Activated CD4-positive, alpha-beta T cell treated with anti-CD3 and anti-CD28 coated beads, Interleukin-2, amount 10 ng/mL, durations not matched to agents 7 days and 5 days (primary cell): ENCODE measurements at regions not wholly inside any gene's neighbourhood (a gene's known extent, or its start where the extent isn't known, plus 50 kb on each side); places are given as distances from the start of the nearest gene placed in this dataset.

ENCODE experiments used
- CTCF ChIA-PET: fragments of 350-600 bp; sonication (Branson Sonifier 250); formaldehyde crosslinking; loops from one replicate; lab custom pipeline; 2021; ENCODE audit warnings: antibody characterized with exemption; lab: Charles Lee
- POLR2A ChIA-PET: fragments of 350-600 bp; sonication (Branson Sonifier 250); formaldehyde crosslinking; loops from one replicate; lab custom pipeline; 2021; ENCODE audit warnings: antibody characterized with exemption; lab: Charles Lee
- DNase-seq: peaks from one replicate; pipeline ENCODE4 v3.0.0-alpha.2; 2020
- H3K27ac Mint-ChIP-seq: one replicate; pipeline ENCODE4 v1.8.0; 2021; ENCODE audit warnings: mild to moderate bottlenecking, moderate library complexity, mixed read lengths
- H3K27me3 Mint-ChIP-seq: one replicate; pipeline ENCODE4 v1.8.0; 2021; ENCODE audit warnings: mixed read lengths
- H3K36me3 Mint-ChIP-seq: one replicate; pipeline ENCODE4 v1.8.0; 2021; ENCODE audit warnings: low read depth, mixed read lengths
- H3K4me1 Mint-ChIP-seq: one replicate; pipeline ENCODE4 v1.8.0; 2021; ENCODE audit warnings: mixed read lengths
- H3K4me3 Mint-ChIP-seq: one replicate; pipeline ENCODE4 v1.8.0; 2021; ENCODE audit warnings: mild to moderate bottlenecking, moderate library complexity, mixed read lengths
- H3K9me3 Mint-ChIP-seq: one replicate; pipeline ENCODE4 v1.8.0; 2021; ENCODE audit warnings: mixed read lengths

DNA sequence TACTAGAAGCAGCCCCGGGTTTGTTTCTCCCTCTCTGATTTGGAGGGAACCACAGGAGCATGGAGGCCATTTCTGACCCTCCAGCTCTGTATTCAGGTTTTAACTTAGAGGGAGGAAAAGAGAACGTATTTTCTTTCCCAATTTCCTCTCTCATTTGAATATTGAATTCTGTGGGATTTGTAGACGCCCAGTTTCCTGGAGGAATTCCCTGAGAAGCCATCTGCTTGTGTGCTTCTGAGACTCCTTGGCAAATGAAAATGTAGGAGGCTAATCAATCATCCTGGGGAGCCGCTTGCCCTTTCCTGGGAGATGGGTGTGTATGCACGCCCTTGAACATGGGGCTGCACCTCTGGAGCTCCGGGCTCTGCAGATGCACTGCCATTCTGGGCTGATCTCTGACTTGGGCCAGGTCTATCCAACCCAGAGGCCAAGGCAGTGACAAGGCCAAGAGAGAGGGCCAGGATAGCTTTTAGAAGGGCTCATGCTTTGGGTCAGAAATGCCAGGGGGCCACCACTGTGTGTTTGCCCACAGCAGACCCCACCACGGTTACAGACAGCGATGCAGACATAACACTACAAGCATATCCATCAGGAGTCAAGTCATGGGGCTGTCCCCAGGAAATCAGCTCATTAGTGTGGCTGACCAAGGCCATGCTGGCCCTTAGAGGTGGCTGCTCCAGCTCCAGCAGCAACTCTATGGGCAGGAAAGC, 174.5 kb downstream of the C5orf15 start:
- Mint-ChIP-seq H3K36me3 (no peaks in the 10 kb centered on the region), H3K4me3 (no peak overlapping the region), H3K4me1 (no peaks in the 10 kb centered on the region), H3K27ac (no peak overlapping the region), H3K9me3 (no peaks in the 10 kb centered on the region), H3K27me3 (peaks cover 8% of the 10 kb centered on the region)
- CTCF ChIA-PET: interaction anchor here (0.6 to 0.9 kb wide), 3 partner anchors 15 to 302 kb away, joined by 3 to 4 read pairs (median 3); no protein-coding TSS in a partner anchor
- DNase-seq: no peak
- POLR2A ChIA-PET: interaction anchor here (0.6 kb wide), 1 partner anchor 11 kb away, joined by 3 read pairs; no protein-coding TSS in a partner anchor

DNA sequence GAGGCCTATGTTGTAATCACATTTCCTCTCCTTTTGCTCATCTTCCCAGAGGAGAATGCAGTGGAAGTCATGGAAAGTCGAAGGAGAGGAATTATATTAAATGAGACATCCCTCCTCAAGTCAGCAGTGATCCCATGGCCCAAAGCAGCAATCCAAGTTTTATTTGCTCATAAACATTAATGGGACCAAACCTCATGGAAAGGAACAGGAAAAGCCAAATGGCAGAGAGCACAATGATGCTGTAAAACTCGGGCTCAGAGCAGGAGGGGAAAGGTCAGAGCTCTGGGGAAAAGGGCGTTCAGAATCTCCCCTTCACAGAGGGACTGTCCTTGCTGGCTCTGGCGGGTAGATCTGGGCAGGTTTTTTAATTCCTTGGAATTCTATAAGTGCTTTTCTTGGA, 175.8 kb downstream of the C5orf15 start:
- no peak overlapping the region for H3K4me3 Mint-ChIP-seq
- ChIA-PET POLR2A (no interaction called here), CTCF (no interaction called here)
- no peaks in the 10 kb centered on the region for H3K9me3 Mint-ChIP-seq
- no peak for DNase-seq
- no peaks in the 10 kb centered on the region for H3K4me1 Mint-ChIP-seq
- no peak overlapping the region for H3K27ac Mint-ChIP-seq
- no peaks in the 10 kb centered on the region for H3K36me3 Mint-ChIP-seq
- H3K27me3 Mint-ChIP-seq: peaks cover 8% of the 10 kb centered on the region

DNA sequence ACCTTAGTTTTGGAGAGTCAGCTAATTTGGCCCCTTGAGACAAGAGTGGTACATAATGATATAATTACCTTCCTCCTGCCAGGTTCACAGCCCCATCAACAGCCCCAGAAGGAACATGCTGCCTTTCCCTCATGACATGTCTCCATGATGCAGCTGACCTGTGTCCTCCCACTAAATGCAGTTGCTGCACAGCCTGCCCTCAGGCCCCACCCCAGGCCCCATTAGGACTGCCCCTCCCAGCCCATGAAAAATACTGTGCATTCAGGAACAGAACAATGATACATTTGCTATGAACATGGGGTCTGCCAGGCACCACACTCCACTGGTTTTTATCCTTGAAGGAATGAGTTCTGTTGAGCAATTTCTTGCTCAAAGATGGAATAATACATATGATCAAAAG, 176.4 kb downstream of the C5orf15 start:
- Mint-ChIP-seq H3K36me3 (no peaks in the 10 kb centered on the region), H3K4me1 (no peaks in the 10 kb centered on the region), H3K27me3 (peaks cover 8% of the 10 kb centered on the region), H3K9me3 (no peaks in the 10 kb centered on the region), H3K4me3 (no peak overlapping the region), H3K27ac (no peak overlapping the region)
- ChIA-PET POLR2A (no interaction called here), CTCF (no interaction called here)
- DNase-seq: no peak

DNA sequence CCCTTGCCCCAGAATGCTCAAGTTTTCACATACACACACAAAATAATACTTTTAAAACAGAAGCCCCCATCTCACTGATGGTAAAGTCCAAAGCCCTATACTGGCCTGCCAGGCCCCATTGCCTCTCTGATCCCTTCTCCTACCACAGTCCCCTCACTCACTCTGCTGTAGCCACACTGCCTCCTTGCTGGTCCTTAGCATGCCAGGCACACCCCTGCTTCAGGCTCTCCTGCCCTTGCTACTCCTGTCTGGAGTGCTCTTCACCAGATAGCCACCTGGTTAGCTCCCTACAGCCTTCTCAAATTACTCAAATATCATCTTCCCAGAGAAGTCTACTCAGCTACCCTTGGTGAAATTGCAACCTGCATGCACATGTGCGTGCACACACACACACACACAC, 177.5 kb downstream of the C5orf15 start:
- POLR2A ChIA-PET: no interaction called here
- Mint-ChIP-seq H3K27ac (no peak overlapping the region), H3K4me1 (no peaks in the 10 kb centered on the region), H3K36me3 (no peaks in the 10 kb centered on the region), H3K9me3 (peaks cover 2% of the 10 kb centered on the region), H3K4me3 (no peak overlapping the region), H3K27me3 (peaks cover 8% of the 10 kb centered on the region)
- CTCF ChIA-PET: no interaction called here
- no peak for DNase-seq

DNA sequence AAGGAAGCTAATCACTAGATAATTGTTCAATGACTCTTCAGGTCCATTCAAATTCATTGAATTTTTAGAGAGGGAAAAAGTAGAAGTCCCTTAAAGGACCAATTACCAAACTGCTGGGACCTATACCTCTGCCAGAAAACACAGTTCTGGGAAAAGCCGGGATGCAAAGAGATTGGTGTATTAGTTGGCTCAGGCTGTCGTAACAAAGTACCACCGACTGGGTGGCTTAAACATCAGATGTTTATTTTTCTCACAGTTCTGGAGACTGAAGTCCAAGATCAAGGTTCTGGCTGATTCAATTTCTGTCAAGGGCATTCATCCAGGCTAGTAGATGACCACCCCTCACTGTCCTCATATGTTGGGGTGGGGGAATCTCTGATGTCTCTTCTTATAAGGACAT, 177.1 kb upstream of the FSTL4 start:
- CTCF ChIA-PET: no interaction called here
- H3K27me3 Mint-ChIP-seq: peaks cover 8% of the 10 kb centered on the region
- POLR2A ChIA-PET: no interaction called here
- no peak overlapping the region for H3K4me3 Mint-ChIP-seq
- H3K9me3 Mint-ChIP-seq: peaks cover 5% of the 10 kb centered on the region
- no peaks in the 10 kb centered on the region for H3K4me1 Mint-ChIP-seq
- H3K27ac Mint-ChIP-seq: no peak overlapping the region
- no peak for DNase-seq
- H3K36me3 Mint-ChIP-seq: no peaks in the 10 kb centered on the region

DNA sequence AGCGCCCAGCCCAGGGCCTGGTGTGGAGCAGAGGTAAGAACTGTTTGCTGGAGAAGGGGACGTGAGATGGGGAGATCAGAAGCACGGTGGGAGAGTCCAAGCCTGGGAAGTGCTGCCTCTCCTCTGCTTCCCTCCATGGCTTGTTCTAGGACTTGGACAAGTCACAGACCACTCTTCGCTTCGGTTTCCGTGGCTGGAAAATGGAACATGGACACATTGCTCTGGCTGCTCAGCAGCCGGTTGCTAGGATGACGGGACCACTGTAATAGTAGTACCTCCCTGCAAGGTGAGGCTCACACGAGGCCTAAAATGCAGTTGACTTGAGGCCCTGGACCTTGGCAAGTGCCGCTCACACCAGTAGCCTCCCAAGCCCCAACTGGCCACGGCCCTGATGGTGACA, 175.8 kb upstream of the FSTL4 start:
- no peaks in the 10 kb centered on the region for H3K36me3 Mint-ChIP-seq
- peaks cover 5% of the 10 kb centered on the region for H3K9me3 Mint-ChIP-seq
- H3K27me3 Mint-ChIP-seq: peaks cover 8% of the 10 kb centered on the region
- ChIA-PET POLR2A (no interaction called here), CTCF (no interaction called here)
- DNase-seq: no peak
- no peaks in the 10 kb centered on the region for H3K4me1 Mint-ChIP-seq
- no peak overlapping the region for H3K27ac Mint-ChIP-seq
- H3K4me3 Mint-ChIP-seq: no peak overlapping the region

DNA sequence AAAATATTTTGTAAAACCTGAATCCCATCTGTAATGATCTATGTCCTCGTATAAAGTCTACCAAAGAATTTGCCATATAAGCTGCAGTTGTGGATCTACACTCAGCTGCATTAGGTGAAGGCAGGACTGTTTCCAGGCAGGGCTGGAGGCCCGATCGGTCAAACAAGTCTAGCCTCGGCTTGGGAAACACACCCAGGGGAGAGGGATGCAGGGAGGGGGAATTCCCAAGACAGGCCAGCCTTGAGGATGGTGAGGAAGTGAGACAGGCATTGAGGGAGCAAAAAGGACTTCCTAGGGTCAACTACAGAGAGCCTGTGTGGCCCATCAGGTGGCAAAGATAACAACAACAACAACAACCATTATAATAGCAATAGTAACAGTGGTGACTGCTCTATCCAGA, 174.1 kb upstream of the FSTL4 start:
- CTCF ChIA-PET: no interaction called here
- no peak for DNase-seq
- Mint-ChIP-seq H3K9me3 (peaks cover 5% of the 10 kb centered on the region), H3K4me1 (no peaks in the 10 kb centered on the region), H3K36me3 (no peaks in the 10 kb centered on the region), H3K4me3 (no peak overlapping the region), H3K27ac (no peak overlapping the region), H3K27me3 (peaks cover 8% of the 10 kb centered on the region)
- POLR2A ChIA-PET: no interaction called here

DNA sequence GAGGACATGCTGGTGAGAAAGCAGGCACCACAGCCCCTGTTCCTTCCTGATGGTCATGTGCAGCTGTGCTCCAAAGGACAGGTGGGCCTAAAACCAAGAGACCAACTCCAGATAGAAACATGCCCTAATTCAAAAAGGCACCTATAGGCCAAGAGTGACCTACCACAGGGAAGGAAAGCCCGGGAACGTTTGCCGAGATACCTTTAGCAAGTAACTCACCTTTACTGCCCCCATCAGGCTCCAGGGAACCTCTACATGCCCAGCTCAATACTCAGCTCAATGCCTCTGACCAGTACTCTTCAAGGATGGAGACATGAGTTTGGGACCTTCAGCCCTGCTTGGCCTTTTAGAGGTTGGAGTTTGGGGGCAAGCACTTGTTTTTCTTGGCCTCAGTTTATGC, 172.8 kb upstream of the FSTL4 start:
- Mint-ChIP-seq H3K4me1 (no peaks in the 10 kb centered on the region), H3K27ac (no peak overlapping the region), H3K9me3 (peaks cover 5% of the 10 kb centered on the region), H3K27me3 (peaks cover 3% of the 10 kb centered on the region), H3K36me3 (no peaks in the 10 kb centered on the region), H3K4me3 (no peak overlapping the region)
- no peak for DNase-seq
- ChIA-PET CTCF (no interaction called here), POLR2A (no interaction called here)

DNA sequence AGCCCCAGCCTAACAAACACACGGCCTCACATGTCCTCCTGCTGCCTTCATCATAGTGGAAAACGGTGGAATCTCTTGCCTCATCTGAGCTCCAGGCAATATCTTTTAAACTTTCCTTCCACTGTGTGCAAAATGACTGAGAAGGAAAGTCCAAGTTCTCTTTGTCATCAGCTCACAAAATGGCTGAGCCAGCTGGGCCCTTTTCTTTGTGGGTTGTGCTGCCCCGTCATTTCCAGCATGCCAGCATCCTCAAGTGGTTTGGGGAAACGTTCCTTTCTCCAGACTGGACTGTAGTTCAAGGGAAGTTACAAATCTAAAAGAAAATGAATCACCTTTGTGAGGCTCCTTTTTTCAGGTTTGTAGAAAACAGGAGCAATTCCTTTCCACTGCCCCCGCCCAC, 171.1 kb upstream of the FSTL4 start:
- no peaks in the 10 kb centered on the region for H3K36me3 Mint-ChIP-seq

DNA sequence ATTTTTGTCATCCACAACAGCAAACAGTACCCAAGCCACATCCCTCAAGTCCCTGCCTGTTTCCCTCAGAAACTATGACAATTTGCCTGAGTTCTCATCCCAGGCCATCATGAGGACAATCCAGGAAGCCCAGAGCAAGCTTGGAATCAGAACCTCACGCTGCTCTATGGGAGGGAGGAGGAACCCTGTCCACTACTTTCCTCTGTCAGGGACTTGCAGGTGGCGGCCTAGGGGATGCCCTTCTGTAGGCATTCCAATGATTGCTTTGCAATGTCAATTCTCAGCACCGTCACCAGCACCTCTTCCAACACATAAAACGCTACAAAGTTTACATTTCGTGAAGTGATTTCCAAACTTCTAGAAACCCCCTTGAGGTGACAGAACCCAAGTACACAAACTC, 170.4 kb upstream of the FSTL4 start:
- Mint-ChIP-seq H3K9me3 (peaks cover 5% of the 10 kb centered on the region), H3K27me3 (peaks cover 1% of the 10 kb centered on the region), H3K4me1 (no peaks in the 10 kb centered on the region), H3K4me3 (no peak overlapping the region), H3K36me3 (no peaks in the 10 kb centered on the region), H3K27ac (no peak overlapping the region)
- DNase-seq: no peak
- CTCF ChIA-PET: interaction anchor here (0.7 kb wide), 1 partner anchor 21 kb away, joined by 3 read pairs; no protein-coding TSS in a partner anchor
- POLR2A ChIA-PET: interaction anchor here (0.5 kb wide), 1 partner anchor 11 kb away, joined by 3 read pairs; no protein-coding TSS in a partner anchor

More for the DNA sequence above, 171.1 kb upstream of the FSTL4 start:
- ChIA-PET POLR2A (no interaction called here), CTCF (interaction anchor here (0.7 kb wide), 1 partner anchor 22 kb away, joined by 3 read pairs; no protein-coding TSS in a partner anchor)
- DNase-seq: no peak
- no peak overlapping the region for H3K4me3 Mint-ChIP-seq
- peaks cover 5% of the 10 kb centered on the region for H3K9me3 Mint-ChIP-seq
- no peak overlapping the region for H3K27ac Mint-ChIP-seq
- H3K4me1 Mint-ChIP-seq: no peaks in the 10 kb centered on the region
- peaks cover 1% of the 10 kb centered on the region for H3K27me3 Mint-ChIP-seq

DNA sequence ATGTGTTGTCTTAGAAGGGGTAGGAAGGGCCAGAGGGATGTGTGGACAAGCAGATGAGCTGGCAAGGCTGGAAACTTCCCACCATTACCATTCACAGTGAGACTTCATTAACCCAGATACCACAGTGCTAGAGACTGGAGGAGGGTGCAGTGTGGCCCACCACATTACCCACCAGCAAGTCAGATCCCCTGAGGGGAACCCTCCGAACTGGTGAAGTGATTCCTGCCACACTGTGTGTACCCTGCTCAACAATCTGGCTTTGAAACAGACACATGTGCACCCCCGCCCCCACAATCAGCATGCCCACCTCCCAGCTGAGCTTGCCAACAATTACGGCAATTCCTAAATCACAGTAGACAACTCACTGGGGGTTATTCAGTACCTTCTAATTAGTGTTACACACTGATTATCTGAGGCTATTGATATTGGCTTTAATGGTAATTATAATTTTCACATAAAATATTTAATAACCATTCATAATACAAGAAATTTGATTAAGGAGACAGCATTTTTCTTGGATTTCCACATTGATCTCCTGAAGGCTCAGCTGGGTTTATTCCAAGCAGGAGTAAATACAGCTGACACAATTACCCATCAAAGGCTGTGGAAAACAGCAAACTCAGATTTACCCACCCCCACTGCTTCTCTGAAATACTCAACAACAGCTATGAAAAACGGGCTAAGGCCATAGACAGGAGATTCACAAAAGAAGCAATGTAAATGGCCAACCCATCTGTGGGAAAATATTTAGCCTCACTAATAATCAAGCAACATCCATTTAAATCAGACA, 169.3 kb upstream of the FSTL4 start:
- DNase-seq: no peak
- Mint-ChIP-seq H3K4me3 (no peak overlapping the region), H3K27ac (no peak overlapping the region), H3K36me3 (no peaks in the 10 kb centered on the region), H3K4me1 (no peaks in the 10 kb centered on the region), H3K27me3 (peaks cover 1% of the 10 kb centered on the region), H3K9me3 (peaks cover 5% of the 10 kb centered on the region)
- POLR2A ChIA-PET: no interaction called here
- CTCF ChIA-PET: no interaction called here

DNA sequence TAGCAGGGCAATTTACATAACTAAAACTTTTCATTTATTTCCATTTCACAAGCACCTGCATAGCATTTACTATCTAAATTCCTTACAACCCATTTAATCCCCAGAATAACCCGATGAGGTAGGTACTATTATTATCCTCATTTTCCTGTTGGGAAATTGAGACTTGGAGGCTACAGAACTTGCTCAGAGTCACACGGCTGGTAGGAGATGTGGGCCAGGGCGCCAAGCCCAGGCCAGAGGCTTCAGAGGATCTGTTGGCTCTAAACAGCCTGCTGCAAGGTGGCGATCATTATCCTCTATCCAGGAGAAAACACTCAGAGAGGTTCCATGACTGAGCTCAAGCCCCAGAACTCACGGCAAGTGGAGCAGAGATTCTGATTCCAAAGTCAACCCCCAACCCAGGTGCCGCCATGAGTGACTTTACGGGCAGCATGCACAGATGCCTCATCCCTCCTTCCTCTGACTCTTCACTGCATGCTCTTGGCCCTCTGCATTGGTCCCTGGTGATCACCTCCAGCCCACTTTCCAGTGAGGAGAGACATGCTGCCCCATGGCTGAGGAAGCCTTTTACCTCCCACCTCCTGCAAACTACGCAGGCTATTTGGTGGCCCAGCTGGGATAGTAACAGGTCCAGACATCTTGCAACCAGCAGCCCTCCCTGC, 168.4 kb upstream of the FSTL4 start:
- no peak for DNase-seq
- Mint-ChIP-seq H3K27ac (no peak overlapping the region), H3K4me3 (no peak overlapping the region), H3K9me3 (peaks cover 3% of the 10 kb centered on the region), H3K27me3 (peaks cover 1% of the 10 kb centered on the region), H3K36me3 (no peaks in the 10 kb centered on the region), H3K4me1 (no peaks in the 10 kb centered on the region)
- ChIA-PET CTCF (no interaction called here), POLR2A (no interaction called here)
